ENCODE measurements at regions not wholly inside any gene's neighbourhood (a gene's known extent, or its start where the extent isn't known, plus 50 kb on each side); places are given as distances from the start of the nearest gene placed in this dataset.

- TF ChIP-seq CTCF (IDR thresholded peaks at IDR 0.05) (no peak), POLR2A (IDR thresholded peaks at IDR 0.05) (no peak), POLR2AphosphoS5 (IDR thresholded peaks at IDR 0.05; ENCODE audit: insufficient read depth in 1 of 2, low read depth in 1 of 2) (no peak)
Measured at GRCh38 chr5:28143519-28143918, 1105.1 kb upstream of the CDH9 start.
